OCI-LY1 (cell line): ENCODE measurements at regions not wholly inside any gene's neighbourhood (a gene's known extent, or its start where the extent isn't known, plus 50 kb on each side); places are given as distances from the start of the nearest gene placed in this dataset.

Experiments
- H2AFZ ChIP-seq: fragments of 200-600 bp; sonication (generic), shearing (Covaris generic); 2 replicates; pipeline ENCODE4 v1.6.0; 2014; ENCODE audit warnings: antibody characterized with exemption, mild to moderate bottlenecking, low read length
- H3F3A ChIP-seq: fragments of 200-600 bp; sonication (generic), shearing (Covaris generic); 2 replicates; pipeline ENCODE4 v1.6.0; 2014; ENCODE audit warnings: mild to moderate bottlenecking, antibody characterized with exemption, low read length, moderate library complexity; ENCODE audit not compliant: insufficient read depth
- H3K27ac ChIP-seq: fragments of 200-600 bp; sonication (generic); 2 replicates; pipeline ENCODE4 v1.5.1; 2014; ENCODE audit warnings: low read length, mixed run types, mild to moderate bottlenecking, low read depth; ENCODE audit not compliant: poor library complexity, severe bottlenecking
- H3K27me3 ChIP-seq: fragments of 200-600 bp; sonication (generic); 2 replicates; pipeline ENCODE4 v1.6.0; 2014; ENCODE audit warnings: antibody characterized with exemption, mild to moderate bottlenecking, low read length, moderate library complexity; ENCODE audit not compliant: insufficient read depth
- H3K36me3 ChIP-seq: fragments of 200-600 bp; sonication (generic); 2 replicates; pipeline ENCODE4 v1.6.1; 2014; ENCODE audit warnings: mild to moderate bottlenecking, antibody characterized with exemption, low read length, moderate library complexity, mixed read lengths; ENCODE audit not compliant: insufficient read depth
- H3K4me1 ChIP-seq: fragments of 200-600 bp; sonication (generic); 2 replicates; pipeline ENCODE4 v1.5.1; 2014; ENCODE audit warnings: mild to moderate bottlenecking, low read length, moderate library complexity; ENCODE audit not compliant: insufficient read depth, severe bottlenecking
- H3K4me2 ChIP-seq: fragments of 200-600 bp; sonication (generic), shearing (Covaris generic); 2 replicates; pipeline ENCODE4 v1.6.1; 2014; ENCODE audit warnings: low read length
- H3K4me3 ChIP-seq: fragments of 200-600 bp; sonication (generic); 2 replicates; pipeline ENCODE4 v1.5.1; 2014; ENCODE audit warnings: low read length, low read depth, mild to moderate bottlenecking, mixed read lengths; ENCODE audit not compliant: poor library complexity, severe bottlenecking
- H3K79me2 ChIP-seq: fragments of 200-600 bp; shearing (Covaris generic); 2 replicates; pipeline ENCODE4 v1.6.1; 2016; ENCODE audit warnings: mixed run types, low read length, mixed read lengths; ENCODE audit not compliant: insufficient read depth
- H3K9ac ChIP-seq: fragments of 200-600 bp; sonication (generic), shearing (Covaris generic); 2 replicates; pipeline ENCODE4 v1.6.1; 2014; ENCODE audit warnings: mild to moderate bottlenecking, low read length, mixed read lengths
- H3K9me2 ChIP-seq: fragments of 200-600 bp; sonication (generic), shearing (Covaris generic); 2 replicates; pipeline ENCODE4 v1.6.1; 2014; ENCODE audit warnings: low read depth, mild to moderate bottlenecking, low read length, mixed read lengths
- H3K9me3 ChIP-seq: fragments of 200-600 bp; shearing (Covaris generic); 2 replicates; pipeline ENCODE4 v1.6.1; 2014; ENCODE audit warnings: low read length, mixed read lengths
- H4K20me1 ChIP-seq: fragments of 200-600 bp; sonication (generic), shearing (Covaris generic); 2 replicates; pipeline ENCODE4 v1.6.0; 2016; ENCODE audit warnings: mild to moderate bottlenecking, low read length; ENCODE audit not compliant: insufficient read depth
- EZH2 ChIP-seq: fragments of 200-600 bp; sonication (generic), shearing (Covaris generic); IDR thresholded peaks from 2 replicates; pipeline ENCODE4 v1.8.0; 2017; ENCODE audit warnings: borderline replicate concordance, mixed run types, mild to moderate bottlenecking, antibody characterized with exemption, low read length, moderate library complexity, mixed read lengths
- TF ChIP-seq, protein P1 (sequence below): fragments of 200-600 bp; sonication (generic), shearing (Covaris generic); IDR thresholded peaks from 2 replicates; pipeline ENCODE4 v1.5.1; 2017; ENCODE audit warnings: mild to moderate bottlenecking, antibody characterized with exemption, low read length, moderate library complexity, mixed read lengths

DNA sequence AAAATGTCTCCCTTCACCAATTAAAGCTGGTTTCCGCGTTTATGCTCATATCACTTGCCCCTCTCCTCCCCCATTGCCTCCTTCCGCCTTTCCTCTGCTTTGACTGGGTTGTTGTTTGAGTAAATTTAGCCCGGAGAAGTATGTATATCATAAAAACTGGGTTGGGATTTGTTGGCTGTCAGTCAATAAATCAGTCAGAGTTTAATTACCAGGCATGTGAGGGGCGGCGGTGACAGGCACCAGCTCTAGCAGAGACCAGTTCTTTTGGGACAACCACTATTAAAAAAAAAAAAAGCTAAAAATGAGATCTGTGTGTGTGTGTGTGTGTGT lies 382.4 kb upstream of the SMIM21 start:
- no peak for TF ChIP-seq EZH2
- TF ChIP-seq, protein P1, sequence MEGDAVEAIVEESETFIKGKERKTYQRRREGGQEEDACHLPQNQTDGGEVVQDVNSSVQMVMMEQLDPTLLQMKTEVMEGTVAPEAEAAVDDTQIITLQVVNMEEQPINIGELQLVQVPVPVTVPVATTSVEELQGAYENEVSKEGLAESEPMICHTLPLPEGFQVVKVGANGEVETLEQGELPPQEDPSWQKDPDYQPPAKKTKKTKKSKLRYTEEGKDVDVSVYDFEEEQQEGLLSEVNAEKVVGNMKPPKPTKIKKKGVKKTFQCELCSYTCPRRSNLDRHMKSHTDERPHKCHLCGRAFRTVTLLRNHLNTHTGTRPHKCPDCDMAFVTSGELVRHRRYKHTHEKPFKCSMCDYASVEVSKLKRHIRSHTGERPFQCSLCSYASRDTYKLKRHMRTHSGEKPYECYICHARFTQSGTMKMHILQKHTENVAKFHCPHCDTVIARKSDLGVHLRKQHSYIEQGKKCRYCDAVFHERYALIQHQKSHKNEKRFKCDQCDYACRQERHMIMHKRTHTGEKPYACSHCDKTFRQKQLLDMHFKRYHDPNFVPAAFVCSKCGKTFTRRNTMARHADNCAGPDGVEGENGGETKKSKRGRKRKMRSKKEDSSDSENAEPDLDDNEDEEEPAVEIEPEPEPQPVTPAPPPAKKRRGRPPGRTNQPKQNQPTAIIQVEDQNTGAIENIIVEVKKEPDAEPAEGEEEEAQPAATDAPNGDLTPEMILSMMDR: no peak
- Histone ChIP-seq H3K4me1 (no peaks in the 10 kb centered on the region), H3K27ac (no peak overlapping the region), H3K9me3 (no peaks in the 10 kb centered on the region), H3K4me3 (no peak overlapping the region), H3K79me2 (no peaks in the 10 kb centered on the region), H3F3A (no peaks in the 10 kb centered on the region), H4K20me1 (no peaks in the 10 kb centered on the region), H3K9ac (no peak overlapping the region), H2AFZ (no peak overlapping the region), H3K27me3 (0 out of 2 replicates have a peak, but pooled peaks cover 5% of the 10 kb centered on the region), H3K36me3 (no peaks in the 10 kb centered on the region), H3K9me2 (no peaks in the 10 kb centered on the region), H3K4me2 (no peak overlapping the region)

DNA sequence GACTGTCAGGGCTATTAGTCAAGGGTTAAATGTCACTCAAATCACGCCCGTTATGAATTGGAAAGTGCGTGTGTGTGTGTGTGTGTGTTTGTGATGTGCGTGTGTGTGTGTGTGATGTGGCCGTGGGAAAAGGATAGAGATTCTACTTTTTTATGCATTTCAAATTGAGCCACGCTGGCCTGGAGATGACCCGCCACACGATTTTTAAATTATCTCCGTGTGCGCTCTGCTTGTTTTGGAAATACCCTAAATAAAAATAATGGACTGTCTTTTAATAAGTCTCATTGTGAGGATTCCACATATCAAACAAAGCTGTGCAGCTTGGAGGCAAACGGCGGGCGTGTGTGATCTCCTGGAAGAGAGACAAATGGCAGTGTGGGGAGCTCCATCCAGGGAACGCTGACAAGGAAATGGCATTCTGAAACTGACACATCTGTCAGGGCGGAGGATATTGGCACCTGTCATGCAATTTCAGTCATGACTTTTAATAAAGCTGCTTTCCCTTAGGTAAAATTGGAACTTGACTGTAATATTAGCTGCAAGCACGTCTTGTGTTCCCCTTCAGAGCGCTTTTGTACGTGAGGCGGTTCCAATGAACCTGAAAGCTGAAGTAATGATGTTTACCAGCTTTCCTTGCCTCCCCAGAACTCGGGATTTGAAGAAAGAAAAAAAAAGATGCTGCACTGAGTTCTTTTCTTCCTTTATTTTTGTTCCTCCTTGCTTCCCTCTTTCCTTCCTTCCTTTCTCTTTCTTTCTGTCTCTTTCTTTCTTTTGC lies 381.8 kb upstream of the SMIM21 start:
- no peak overlapping the region for H2AFZ ChIP-seq
- no peaks in the 10 kb centered on the region for H3K9me3 ChIP-seq
- no peak overlapping the region for H3K27ac ChIP-seq
- H3K4me2 ChIP-seq: no peak overlapping the region
- no peaks in the 10 kb centered on the region for H4K20me1 ChIP-seq
- no peaks in the 10 kb centered on the region for H3K79me2 ChIP-seq
- H3K36me3 ChIP-seq: no peaks in the 10 kb centered on the region
- no peak overlapping the region for H3K4me3 ChIP-seq
- 0 out of 2 replicates have a peak, but pooled peaks cover 5% of the 10 kb centered on the region for H3K27me3 ChIP-seq
- no peak overlapping the region for H3K9ac ChIP-seq
- no peaks in the 10 kb centered on the region for H3K4me1 ChIP-seq
- no peaks in the 10 kb centered on the region for H3K9me2 ChIP-seq
- H3F3A ChIP-seq: no peaks in the 10 kb centered on the region
- TF ChIP-seq EZH2: no peak

DNA sequence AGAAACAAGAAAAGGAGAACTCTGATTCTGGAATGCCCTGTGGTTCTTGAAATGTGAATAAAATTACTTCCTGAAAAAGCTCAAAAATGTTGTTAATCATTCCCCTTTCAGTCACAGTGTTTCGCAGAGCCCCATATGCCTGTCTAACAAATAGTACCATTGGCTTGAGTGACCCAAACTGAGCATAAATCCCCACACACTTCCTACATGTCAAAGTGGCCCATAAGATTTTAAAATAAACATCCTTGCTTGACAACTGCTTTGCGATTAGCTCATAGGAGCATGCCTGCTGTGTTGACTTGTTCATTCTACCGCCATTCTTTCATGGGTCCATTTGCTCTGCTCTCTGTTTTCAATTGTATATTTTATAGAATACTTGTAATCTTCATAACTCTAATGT lies 377.8 kb upstream of the SMIM21 start:
- H3K9me3 ChIP-seq: no peaks in the 10 kb centered on the region
- no peaks in the 10 kb centered on the region for H4K20me1 ChIP-seq
- no peak overlapping the region for H3K4me2 ChIP-seq
- H3K4me3 ChIP-seq: no peak overlapping the region
- H3K36me3 ChIP-seq: no peaks in the 10 kb centered on the region
- no peak overlapping the region for H3K9ac ChIP-seq
- no peaks in the 10 kb centered on the region for H3K79me2 ChIP-seq
- H2AFZ ChIP-seq: no peak overlapping the region
- 0 out of 2 replicates have a peak, but pooled peaks cover 5% of the 10 kb centered on the region for H3K27me3 ChIP-seq
- TF ChIP-seq, protein P1: no peak
- no peak for TF ChIP-seq EZH2
- H3K4me1 ChIP-seq: no peaks in the 10 kb centered on the region
- no peaks in the 10 kb centered on the region for H3F3A ChIP-seq
- no peaks in the 10 kb centered on the region for H3K9me2 ChIP-seq
- no peak overlapping the region for H3K27ac ChIP-seq

DNA sequence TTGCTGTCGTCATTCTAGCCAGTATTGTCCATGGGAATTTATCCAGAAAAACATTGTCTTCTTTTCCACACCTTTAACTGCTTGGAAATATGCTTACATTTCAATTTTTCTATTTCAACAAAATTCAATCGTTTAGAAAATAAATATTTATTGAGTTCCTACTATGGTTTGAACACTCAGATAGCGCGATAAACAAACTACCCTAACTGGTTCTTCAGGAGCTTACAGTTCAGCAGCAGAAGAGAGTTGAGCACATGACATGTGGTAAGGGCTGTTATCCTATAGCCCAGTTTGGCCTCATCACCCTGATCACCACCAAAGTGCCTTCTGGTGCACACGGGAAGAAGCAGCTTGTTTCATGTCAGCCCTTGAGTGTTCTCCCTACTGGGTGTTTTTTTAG lies 375.2 kb upstream of the SMIM21 start:
- no peak overlapping the region for H3K9ac ChIP-seq
- H2AFZ ChIP-seq: no peak overlapping the region
- no peaks in the 10 kb centered on the region for H3K27me3 ChIP-seq
- no peaks in the 10 kb centered on the region for H3K9me3 ChIP-seq
- no peak for TF ChIP-seq EZH2
- TF ChIP-seq, protein P1: no peak
- no peaks in the 10 kb centered on the region for H3K9me2 ChIP-seq
- H3K36me3 ChIP-seq: no peaks in the 10 kb centered on the region
- H4K20me1 ChIP-seq: no peaks in the 10 kb centered on the region
- no peaks in the 10 kb centered on the region for H3F3A ChIP-seq
- no peaks in the 10 kb centered on the region for H3K79me2 ChIP-seq
- no peaks in the 10 kb centered on the region for H3K4me1 ChIP-seq
- no peak overlapping the region for H3K4me2 ChIP-seq
- no peak overlapping the region for H3K27ac ChIP-seq
- H3K4me3 ChIP-seq: no peak overlapping the region
